GM23338 (cell line): ENCODE measurements at regions not wholly inside any gene's neighbourhood (a gene's known extent, or its start where the extent isn't known, plus 50 kb on each side); places are given as distances from the start of the nearest gene placed in this dataset.

ENCODE experiments used
- ATAC-seq: fragments of 200-7000 bp; cut with Tn5 transposase; 3 replicates; pipeline ENCODE4 v1.9.1; 2020
- DNase-seq: peaks from one replicate; pipeline ENCODE4 v3.0.0-alpha.2; 2015; ENCODE audit warnings: low spot score
- H2AFZ ChIP-seq: fragments of 200-600 bp; sonication (generic); 2 replicates; pipeline ENCODE4 v1.8.0; 2016; ENCODE audit warnings: antibody characterized with exemption, mild to moderate bottlenecking, moderate library complexity
- H3F3A ChIP-seq: fragments of 200-600 bp; sonication (generic); replicated peaks from 2 replicates; pipeline ENCODE4 v1.8.0; 2017; ENCODE audit warnings: antibody characterized with exemption, mixed run types, low read depth
- H3K27ac ChIP-seq: fragments of 200-600 bp; sonication (generic); 2 replicates; pipeline ENCODE4 v1.6.1; 2016; ENCODE audit warnings: low read depth
- H3K27me3 ChIP-seq: fragments of 200-600 bp; sonication (generic); 2 replicates; pipeline ENCODE4 v1.8.0; 2016; ENCODE audit warnings: mild to moderate bottlenecking, mixed run types, moderate library complexity; ENCODE audit not compliant: insufficient read depth
- H3K36me3 ChIP-seq: fragments of 200-600 bp; sonication (generic); 2 replicates; pipeline ENCODE4 v1.8.0; 2016; ENCODE audit warnings: mild to moderate bottlenecking; ENCODE audit not compliant: insufficient read depth
- H3K4me1 ChIP-seq: fragments of 200-600 bp; sonication (generic); 2 replicates; pipeline ENCODE4 v1.8.0; 2016; ENCODE audit warnings: mild to moderate bottlenecking, moderate library complexity; ENCODE audit not compliant: insufficient read depth
- H3K4me2 ChIP-seq: fragments of 200-600 bp; sonication (generic); 2 replicates; pipeline ENCODE4 v1.7.1; 2017; ENCODE audit warnings: mixed run types
- H3K4me3 ChIP-seq: fragments of 200-600 bp; sonication (generic); 2 replicates; pipeline ENCODE4 v1.6.1; 2016; ENCODE audit warnings: mixed run types
- H3K79me2 ChIP-seq: fragments of 200-600 bp; sonication (generic); replicated peaks from 2 replicates; pipeline ENCODE4 v1.8.0; 2017; ENCODE audit warnings: mild to moderate bottlenecking; ENCODE audit not compliant: insufficient read depth
- H3K9me2 ChIP-seq: fragments of 200-600 bp; sonication (generic); 2 replicates; pipeline ENCODE4 v1.8.0; 2017; ENCODE audit not compliant: insufficient read depth
- H4K20me1 ChIP-seq: fragments of 200-600 bp; sonication (generic); replicated peaks from 2 replicates; pipeline ENCODE4 v1.8.0; 2017; ENCODE audit warnings: mild to moderate bottlenecking; ENCODE audit not compliant: insufficient read depth
- H3K27ac Mint-ChIP-seq: 2 replicates; pipeline ENCODE4 v1.8.0; 2020; ENCODE audit warnings: inconsistent platforms, mild to moderate bottlenecking, moderate library complexity, mixed read lengths
- H3K27me3 Mint-ChIP-seq: 3 replicates; pipeline ENCODE4 v1.8.0; 2022; ENCODE audit warnings: low read depth, mild to moderate bottlenecking, moderate library complexity, mixed read lengths, inconsistent platforms; ENCODE audit not compliant: insufficient read depth, poor library complexity
- H3K36me3 Mint-ChIP-seq: 3 replicates; pipeline ENCODE4 v1.8.0; 2021; ENCODE audit warnings: low read depth, mild to moderate bottlenecking, inconsistent platforms, moderate library complexity, mixed read lengths
- H3K4me1 Mint-ChIP-seq: 3 replicates; pipeline ENCODE4 v1.8.0; 2020; ENCODE audit warnings: mild to moderate bottlenecking, inconsistent platforms, mixed read lengths
- H3K4me3 Mint-ChIP-seq: 3 replicates; pipeline ENCODE4 v1.8.0; 2021; ENCODE audit warnings: moderate library complexity, mild to moderate bottlenecking, inconsistent platforms, mixed read lengths
- H3K9me3 Mint-ChIP-seq: 3 replicates; pipeline ENCODE4 v1.8.0; 2020; ENCODE audit warnings: moderate library complexity, mild to moderate bottlenecking, inconsistent platforms, mixed read lengths
- CREB1 ChIP-seq: fragments of 250-450 bp; sonication (Bioruptor Pico); IDR thresholded peaks from 2 replicates; pipeline ENCODE4 v1.5.0; 2020; ENCODE audit warnings: low read depth, mild to moderate bottlenecking, moderate library complexity
- CTCF ChIP-seq, 2 experiments: fragments of 200-600 bp in 1 of 2; sonication (generic) in 1 of 2; conservative IDR thresholded peaks; 2 replicates each; pipeline versions ENCODE4 v1.5.1 to v1.6.1; 2016 to 2017; ENCODE audit warnings: antibody characterized with exemption in 2 of 2, low read depth in 2 of 2, mild to moderate bottlenecking in 2 of 2, moderate library complexity in 1 of 2
- ETS1 ChIP-seq: IDR thresholded peaks from 2 replicates; pipeline ENCODE4 v1.6.1; 2016; ENCODE audit warnings: antibody characterized with exemption
- EZH2 ChIP-seq: fragments of 200-600 bp; sonication (generic); IDR thresholded peaks from one replicate; pipeline ENCODE4 v1.8.0; 2017; ENCODE audit warnings: antibody characterized with exemption, mild to moderate bottlenecking, low read depth; ENCODE audit not compliant: unreplicated experiment
- EZH2phosphoT487 ChIP-seq: fragments of 200-600 bp; sonication (generic); IDR thresholded peaks from one replicate; pipeline ENCODE4 v1.8.1; 2018; ENCODE audit warnings: antibody characterized with exemption; ENCODE audit not compliant: unreplicated experiment
- JUNB ChIP-seq: IDR thresholded peaks from one replicate; pipeline ENCODE4 v1.6.1; 2016; ENCODE audit warnings: antibody characterized with exemption; ENCODE audit not compliant: unreplicated experiment
- NANOG ChIP-seq: IDR thresholded peaks from 2 replicates; pipeline ENCODE4 v1.6.1; 2016; ENCODE audit warnings: antibody characterized with exemption, borderline replicate concordance
- POLR2AphosphoS5 ChIP-seq: IDR thresholded peaks from 2 replicates; pipeline ENCODE4 v1.6.1; 2016; ENCODE audit warnings: antibody characterized with exemption, low read depth
- REST ChIP-seq: IDR thresholded peaks from one replicate; pipeline ENCODE4 v1.6.1; 2018; ENCODE audit warnings: antibody characterized with exemption; ENCODE audit not compliant: unreplicated experiment
- STAT1 ChIP-seq: IDR thresholded peaks from one replicate; pipeline ENCODE4 v1.6.1; 2016; ENCODE audit warnings: antibody characterized with exemption; ENCODE audit not compliant: unreplicated experiment
- ZNF114 ChIP-seq: fragments of 250-450 bp; sonication (Bioruptor Pico); IDR thresholded peaks from 2 replicates; pipeline ENCODE4 v1.5.0; 2020; ENCODE audit warnings: mild to moderate bottlenecking, moderate library complexity
- ZNF331 ChIP-seq: fragments of 250-450 bp; sonication (Bioruptor Pico); IDR thresholded peaks from 2 replicates; pipeline ENCODE4 v1.5.0; 2020; ENCODE audit warnings: low read depth, mild to moderate bottlenecking, moderate library complexity
- ZNF462 ChIP-seq: fragments of 250-450 bp; sonication (Bioruptor Pico); IDR thresholded peaks from 2 replicates; pipeline ENCODE4 v1.5.0; 2020; ENCODE audit warnings: mild to moderate bottlenecking, moderate library complexity

- no peaks in the 10 kb centered on the region for H3K27me3 ChIP-seq
- H4K20me1 ChIP-seq = no peaks in the 10 kb centered on the region
- no peaks in the 10 kb centered on the region for H3K36me3 ChIP-seq
- peak overlapping the region; percentile 53 for H3K27ac Mint-ChIP-seq
- peak overlapping the region; percentile 99 for H2AFZ ChIP-seq
- H3K4me3 ChIP-seq = no peak overlapping the region
- H3F3A ChIP-seq = no peaks in the 10 kb centered on the region
- H3K27ac ChIP-seq = no peak overlapping the region
- no peaks in the 10 kb centered on the region for H3K36me3 Mint-ChIP-seq
- H3K4me3 Mint-ChIP-seq = no peak overlapping the region
- no peak for TF ChIP-seq POLR2AphosphoS5
- no peak for TF ChIP-seq NANOG
- TF ChIP-seq EZH2 = no peak
- TF ChIP-seq ZNF331 (CRISPR knock-in tag) = no peak
- TF ChIP-seq JUNB = no peak
- no peak for TF ChIP-seq CREB1 (CRISPR knock-in tag)
- no peak for TF ChIP-seq REST
- no peak for TF ChIP-seq CTCF (conservative IDR thresholded peaks at IDR 0.05; ENCODE audit: low read depth in 2 of 2)
- no peak for TF ChIP-seq EZH2phosphoT487
- TF ChIP-seq ETS1 = no peak
- TF ChIP-seq ZNF462 (CRISPR knock-in tag) = no peak
- no peak for TF ChIP-seq STAT1
- TF ChIP-seq ZNF114 = no peak
- no peaks in the 10 kb centered on the region for H3K9me2 ChIP-seq
- H3K27me3 Mint-ChIP-seq = peaks cover 1% of the 10 kb centered on the region
- no peak overlapping the region for H3K4me2 ChIP-seq
- peaks cover 10% of the 10 kb centered on the region for H3K4me1 Mint-ChIP-seq
- no peak for DNase-seq
- peaks cover 12% of the 10 kb centered on the region; the same call in 1 of the 2 replicates for H3K4me1 ChIP-seq
- H3K79me2 ChIP-seq = no peaks in the 10 kb centered on the region
- no peaks in the 10 kb centered on the region; the same call in 2 of the 3 replicates for H3K9me3 Mint-ChIP-seq
- peak; percentile 69 for ATAC-seq
Measured at GRCh38 chr5:67957374-67957773, 258.2 kb upstream of the PIK3R1 start.
